ENCODE measurements at regions not wholly inside any gene's neighbourhood (a gene's known extent, or its start where the extent isn't known, plus 50 kb on each side); places are given as distances from the start of the nearest gene placed in this dataset.

GRCh38 chr2:126558029-126558428 lies 97.9 kb upstream of the GYPC start:
- no peak for ATAC-seq
- Mint-ChIP-seq H3K27me3 (ENCODE audit: low read depth) (no peaks in the 10 kb centered on the region), H3K27ac (no peak overlapping the region), H3K36me3 (peaks cover 11% of the 10 kb centered on the region), H3K4me3 (no peak overlapping the region), H3K9me3 (peaks cover 70% of the 10 kb centered on the region), H3K4me1 (no peaks in the 10 kb centered on the region)
- no peak for TF ChIP-seq MAX (CRISPR knock-in tag; IDR thresholded peaks at IDR 0.05)
- no peak for TF ChIP-seq NR2C2 (CRISPR knock-in tag; IDR thresholded peaks at IDR 0.05)
- no peak for TF ChIP-seq PREB (CRISPR knock-in tag; IDR thresholded peaks at IDR 0.05; ENCODE audit: borderline replicate concordance)
- TF ChIP-seq CDX4 (CRISPR knock-in tag; IDR thresholded peaks at IDR 0.05; ENCODE audit: borderline replicate concordance) = no peak
- no peak for TF ChIP-seq NR1H2 (CRISPR knock-in tag; IDR thresholded peaks at IDR 0.05)
- ChIA-PET POLR2A (no interaction called here), CTCF (interaction anchor here (1.6 kb wide), 1 partner anchor 30 kb away, joined by 4 read pairs; no protein-coding TSS in a partner anchor)
- DNase-seq (ENCODE audit: low spot score) = no peak

- H3K9me3 Mint-ChIP-seq = peaks cover 66% of the 10 kb centered on the region
- ATAC-seq (no peak), DNase-seq (ENCODE audit: low spot score) (no peak)
- peaks cover 4% of the 10 kb centered on the region; the same call in 1 of the 2 replicates for H3K27me3 Mint-ChIP-seq (ENCODE audit: low read depth)
- no peak overlapping the region for H3K27ac Mint-ChIP-seq
- no peak overlapping the region for H3K4me3 Mint-ChIP-seq
- ChIA-PET CTCF (no interaction called here), POLR2A (no interaction called here)
- no peaks in the 10 kb centered on the region for H3K4me1 Mint-ChIP-seq
- no peak for TF ChIP-seq SMAD3 (CRISPR knock-in tag; IDR thresholded peaks at IDR 0.05; ENCODE audit: borderline replicate concordance)
- peaks cover 21% of the 10 kb centered on the region for H3K36me3 Mint-ChIP-seq
These were observed 87.2 kb upstream of the GYPC start for GRCh38 chr2:126568734-126569133.

GRCh38 chr2:126571403-126571802 lies 84.6 kb upstream of the GYPC start:
- H3K27me3 Mint-ChIP-seq (ENCODE audit: low read depth) = no peaks in the 10 kb centered on the region; the same call in 1 of the 2 replicates
- CTCF ChIA-PET = no interaction called here
- TF ChIP-seq ZSCAN18 (CRISPR knock-in tag; IDR thresholded peaks at IDR 0.05) = no peak
- TF ChIP-seq E2F1 (CRISPR knock-in tag; IDR thresholded peaks at IDR 0.05) = no peak
- TF ChIP-seq CDX4 (CRISPR knock-in tag; IDR thresholded peaks at IDR 0.05; ENCODE audit: borderline replicate concordance) = no peak
- TF ChIP-seq NFATC4 (CRISPR knock-in tag; IDR thresholded peaks at IDR 0.05) = no peak
- TF ChIP-seq KAT7 (CRISPR knock-in tag; IDR thresholded peaks at IDR 0.05; ENCODE audit: borderline replicate concordance) = no peak
- TF ChIP-seq FOXJ3 (CRISPR knock-in tag; IDR thresholded peaks at IDR 0.05; ENCODE audit: borderline replicate concordance) = no peak
- no peak for TF ChIP-seq JUN (CRISPR knock-in tag; IDR thresholded peaks at IDR 0.05)
- no peak for TF ChIP-seq HMGA2 (CRISPR knock-in tag; IDR thresholded peaks at IDR 0.05)
- TF ChIP-seq ZNF281 (CRISPR knock-in tag; IDR thresholded peaks at IDR 0.05) = no peak
- TF ChIP-seq NR1H2 (CRISPR knock-in tag; IDR thresholded peaks at IDR 0.05) = no peak
- TF ChIP-seq ETV6 (CRISPR knock-in tag; IDR thresholded peaks at IDR 0.05) = no peak
- TF ChIP-seq ZNF138 (CRISPR knock-in tag; conservative IDR thresholded peaks at IDR 0.05) = no peak
- no peak for TF ChIP-seq PRRX2 (CRISPR knock-in tag; IDR thresholded peaks at IDR 0.05)
- TF ChIP-seq PREB (CRISPR knock-in tag; IDR thresholded peaks at IDR 0.05; ENCODE audit: borderline replicate concordance) = no peak
- H3K9me3 Mint-ChIP-seq = peaks cover 65% of the 10 kb centered on the region
- ATAC-seq (peak; percentile 74), DNase-seq (ENCODE audit: low spot score) (peak; percentile 12)
- H3K27ac Mint-ChIP-seq = no peak overlapping the region
- no peak overlapping the region for H3K4me3 Mint-ChIP-seq
- POLR2A ChIA-PET = no interaction called here
- no peaks in the 10 kb centered on the region for H3K4me1 Mint-ChIP-seq
- H3K36me3 Mint-ChIP-seq = peaks cover 10% of the 10 kb centered on the region; the same call in 1 of the 2 replicates

Data from WTC11 (cell line).